ENCODE measurements at regions not wholly inside any gene's neighbourhood (a gene's known extent, or its start where the extent isn't known, plus 50 kb on each side); places are given as distances from the start of the nearest gene placed in this dataset.
A peak's percentile ranks its signal among the peaks of the same experiment; 100 is the strongest.

- Histone ChIP-seq H3K27ac (ENCODE audit: low read depth in 1 of 2, low read length in 2 of 2) (no peak overlapping the region), H3K9me3 (replicated peaks in 1 of 2; ENCODE audit: control insufficient read depth in 1 of 2, insufficient read depth in 1 of 2, low read length in 2 of 2) (peaks cover 3 to 7% of the 10 kb centered on the region in 2 donors), H3K4me3 (replicated peaks in 1 of 3; ENCODE audit: low read depth in 2 of 3, low read length in 3 of 3) (no peak overlapping the region), H3K9ac (ENCODE audit: insufficient read depth, low read length, poor library complexity, severe bottlenecking) (no peak overlapping the region), H3K4me1 (ENCODE audit: control insufficient read depth in 1 of 2, insufficient read depth in 2 of 2, low read length in 2 of 2) (no peaks in the 10 kb centered on the region), H4K20me1 (ENCODE audit: insufficient read depth, low read length) (no peaks in the 10 kb centered on the region), H3K36me3 (replicated peaks in 1 of 2; ENCODE audit: control insufficient read depth in 1 of 2, insufficient read depth in 2 of 2, low read length in 2 of 2) (no peaks in the 10 kb centered on the region), H3K79me2 (ENCODE audit: insufficient read depth, low read length) (no peaks in the 10 kb centered on the region), H3K4me2 (replicated peaks; ENCODE audit: extremely low read depth, low read length, poor library complexity, severe bottlenecking) (no peak overlapping the region), H3K27me3 (ENCODE audit: control insufficient read depth in 2 of 2, insufficient read depth in 2 of 2, low read length in 2 of 2) (no peaks in the 10 kb centered on the region), H2AFZ (ENCODE audit: insufficient read depth, low read depth, low read length, poor library complexity, severe bottlenecking) (no peak overlapping the region)
- no peaks in the 10 kb centered on the region for H3K4me1 Mint-ChIP-seq
- peak overlapping the region in 2 of 7 donors; percentile 4 to 21 for H3K27ac Mint-ChIP-seq
- WGBS (ENCODE audit: insufficient coverage) = 100% methylated on average over 1 of the region's 3 CpGs
- H3K27me3 Mint-ChIP-seq (ENCODE audit: low read depth in 3 of 3) = peaks cover 0 to 2% (median 0%) of the 10 kb centered on the region in 3 donors
- no peaks in the 10 kb centered on the region for H3K36me3 Mint-ChIP-seq
- intact Hi-C loops (cut with micrococcal nuclease) = no loop called here
- no peak overlapping the region for H3K4me3 Mint-ChIP-seq
- H3K9me3 Mint-ChIP-seq = peaks cover 6 to 24% (median 12%) of the 10 kb centered on the region in 7 donors
- no peak for DNase-seq
- TF ChIP-seq CTCF (IDR thresholded peaks at IDR 0.05) = no peak
Measured at GRCh38 chr3:40864146-40864782, 335.0 kb upstream of the CTNNB1 start.

- peaks cover 6 to 24% (median 12%) of the 10 kb centered on the region in 7 donors for H3K9me3 Mint-ChIP-seq
- intact Hi-C loops (cut with micrococcal nuclease) = no loop called here
- Histone ChIP-seq H3K9ac (ENCODE audit: insufficient read depth, low read length, poor library complexity, severe bottlenecking) (no peak overlapping the region), H3K27me3 (ENCODE audit: control insufficient read depth in 2 of 2, insufficient read depth in 2 of 2, low read length in 2 of 2) (no peaks in the 10 kb centered on the region), H3K79me2 (ENCODE audit: insufficient read depth, low read length) (no peaks in the 10 kb centered on the region), H2AFZ (ENCODE audit: insufficient read depth, low read depth, low read length, poor library complexity, severe bottlenecking) (no peak overlapping the region), H3K4me2 (replicated peaks; ENCODE audit: extremely low read depth, low read length, poor library complexity, severe bottlenecking) (no peak overlapping the region), H4K20me1 (ENCODE audit: insufficient read depth, low read length) (no peaks in the 10 kb centered on the region), H3K4me3 (replicated peaks in 1 of 3; ENCODE audit: low read depth in 2 of 3, low read length in 3 of 3) (no peak overlapping the region), H3K36me3 (replicated peaks in 1 of 2; ENCODE audit: control insufficient read depth in 1 of 2, insufficient read depth in 2 of 2, low read length in 2 of 2) (no peaks in the 10 kb centered on the region), H3K4me1 (ENCODE audit: control insufficient read depth in 1 of 2, insufficient read depth in 2 of 2, low read length in 2 of 2) (no peaks in the 10 kb centered on the region), H3K9me3 (replicated peaks in 1 of 2; ENCODE audit: control insufficient read depth in 1 of 2, insufficient read depth in 1 of 2, low read length in 2 of 2) (peaks cover 3 to 7% of the 10 kb centered on the region in 2 donors), H3K27ac (ENCODE audit: low read depth in 1 of 2, low read length in 2 of 2) (no peak overlapping the region)
- TF ChIP-seq CTCF (IDR thresholded peaks at IDR 0.05) = no peak
- H3K27me3 Mint-ChIP-seq (ENCODE audit: low read depth in 3 of 3) = peaks cover 0 to 2% (median 0%) of the 10 kb centered on the region in 3 donors
- no peak overlapping the region for H3K4me3 Mint-ChIP-seq
- no peak for DNase-seq
- no peaks in the 10 kb centered on the region for H3K4me1 Mint-ChIP-seq
- H3K36me3 Mint-ChIP-seq = no peaks in the 10 kb centered on the region
- no CpG with 5 or more reads among the region's 1 CpG for WGBS (ENCODE audit: insufficient coverage)
- H3K27ac Mint-ChIP-seq = no peak overlapping the region
Measured at GRCh38 chr3:40864915-40865314, 334.4 kb upstream of the CTNNB1 start.

Measured in CD14-positive monocyte (primary cell).